ENCODE measurements at regions not wholly inside any gene's neighbourhood (a gene's known extent, or its start where the extent isn't known, plus 50 kb on each side); places are given as distances from the start of the nearest gene placed in this dataset.

- TF ChIP-seq, protein P1, sequence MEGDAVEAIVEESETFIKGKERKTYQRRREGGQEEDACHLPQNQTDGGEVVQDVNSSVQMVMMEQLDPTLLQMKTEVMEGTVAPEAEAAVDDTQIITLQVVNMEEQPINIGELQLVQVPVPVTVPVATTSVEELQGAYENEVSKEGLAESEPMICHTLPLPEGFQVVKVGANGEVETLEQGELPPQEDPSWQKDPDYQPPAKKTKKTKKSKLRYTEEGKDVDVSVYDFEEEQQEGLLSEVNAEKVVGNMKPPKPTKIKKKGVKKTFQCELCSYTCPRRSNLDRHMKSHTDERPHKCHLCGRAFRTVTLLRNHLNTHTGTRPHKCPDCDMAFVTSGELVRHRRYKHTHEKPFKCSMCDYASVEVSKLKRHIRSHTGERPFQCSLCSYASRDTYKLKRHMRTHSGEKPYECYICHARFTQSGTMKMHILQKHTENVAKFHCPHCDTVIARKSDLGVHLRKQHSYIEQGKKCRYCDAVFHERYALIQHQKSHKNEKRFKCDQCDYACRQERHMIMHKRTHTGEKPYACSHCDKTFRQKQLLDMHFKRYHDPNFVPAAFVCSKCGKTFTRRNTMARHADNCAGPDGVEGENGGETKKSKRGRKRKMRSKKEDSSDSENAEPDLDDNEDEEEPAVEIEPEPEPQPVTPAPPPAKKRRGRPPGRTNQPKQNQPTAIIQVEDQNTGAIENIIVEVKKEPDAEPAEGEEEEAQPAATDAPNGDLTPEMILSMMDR (IDR thresholded peaks at IDR 0.05; ENCODE audit: low read depth, low read length, missing input control): no peak
- no peak for TF ChIP-seq RXRA (IDR thresholded peaks at IDR 0.05)
These were observed 93.3 kb downstream of the RCN1 start (continued) for GRCh38 chr11:32184041-32184722.

GRCh38 chr11:32184723-32185376 is 94.0 kb downstream of the RCN1 start:
- Histone ChIP-seq H3K27ac (ENCODE audit: low read depth in 1 of 2, low read length in 2 of 2) (no peak overlapping the region), H3K9ac (ENCODE audit: low read depth in 1 of 2, low read length in 2 of 2) (no peak overlapping the region), H3K9me3 (ENCODE audit: control insufficient read depth in 4 of 4, low read length in 3 of 4) (no peaks in the 10 kb centered on the region), H3K4me1 (ENCODE audit: control insufficient read depth in 4 of 4, insufficient read depth in 4 of 4, low read length in 3 of 4) (no peaks in the 10 kb centered on the region), H3K27me3 (ENCODE audit: control insufficient read depth in 4 of 4, insufficient read depth in 4 of 4, low read length in 3 of 4) (no peaks in the 10 kb centered on the region), H3K36me3 (ENCODE audit: control insufficient read depth in 4 of 4, insufficient read depth in 3 of 4, low read depth in 1 of 4, low read length in 3 of 4) (no peaks in the 10 kb centered on the region), H3K4me3 (ENCODE audit: low read depth in 1 of 3, low read length in 3 of 3) (no peak overlapping the region)
- TF ChIP-seq FOXA1 (IDR thresholded peaks at IDR 0.05) (no peak), RXRA (IDR thresholded peaks at IDR 0.05) (no peak), HNF4G (IDR thresholded peaks at IDR 0.05) (no peak), GABPA (IDR thresholded peaks at IDR 0.05 in 1 of 2, conservative IDR thresholded peaks at IDR 0.05 in 1 of 2) (no peak), EGR1 (IDR thresholded peaks at IDR 0.05; ENCODE audit: low read depth in 2 of 2) (no peak), HNF4A (conservative IDR thresholded peaks at IDR 0.05) (no peak), ZBTB33 (IDR thresholded peaks at IDR 0.05) (no peak)
- TF ChIP-seq, protein P2, sequence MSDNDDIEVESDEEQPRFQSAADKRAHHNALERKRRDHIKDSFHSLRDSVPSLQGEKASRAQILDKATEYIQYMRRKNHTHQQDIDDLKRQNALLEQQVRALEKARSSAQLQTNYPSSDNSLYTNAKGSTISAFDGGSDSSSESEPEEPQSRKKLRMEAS (IDR thresholded peaks at IDR 0.05): no peak
- WGBS: 82% methylated on average over 10 of the region's 10 CpGs
- DNase-seq (ENCODE audit: low spot score): no peak

- Histone ChIP-seq H3K27ac (ENCODE audit: low read depth in 1 of 2, low read length in 2 of 2) (no peak overlapping the region), H3K36me3 (ENCODE audit: control insufficient read depth in 4 of 4, insufficient read depth in 3 of 4, low read depth in 1 of 4, low read length in 3 of 4) (no peaks in the 10 kb centered on the region), H3K9ac (ENCODE audit: low read depth in 1 of 2, low read length in 2 of 2) (no peak overlapping the region), H3K4me3 (ENCODE audit: low read depth in 1 of 3, low read length in 3 of 3) (no peak overlapping the region), H3K4me1 (ENCODE audit: control insufficient read depth in 4 of 4, insufficient read depth in 4 of 4, low read length in 3 of 4) (no peaks in the 10 kb centered on the region), H3K27me3 (ENCODE audit: control insufficient read depth in 4 of 4, insufficient read depth in 4 of 4, low read length in 3 of 4) (no peaks in the 10 kb centered on the region), H3K9me3 (ENCODE audit: control insufficient read depth in 4 of 4, low read length in 3 of 4) (no peaks in the 10 kb centered on the region)
- DNase-seq (ENCODE audit: low spot score): no peak
- TF ChIP-seq, protein P3, sequence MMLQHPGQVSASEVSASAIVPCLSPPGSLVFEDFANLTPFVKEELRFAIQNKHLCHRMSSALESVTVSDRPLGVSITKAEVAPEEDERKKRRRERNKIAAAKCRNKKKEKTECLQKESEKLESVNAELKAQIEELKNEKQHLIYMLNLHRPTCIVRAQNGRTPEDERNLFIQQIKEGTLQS (IDR thresholded peaks at IDR 0.05): no peak
- TF ChIP-seq NR2F2 (IDR thresholded peaks at IDR 0.05) (no peak), SP1 (IDR thresholded peaks at IDR 0.05) (no peak), TAF1 (conservative IDR thresholded peaks at IDR 0.05) (no peak)
- 72% methylated on average over 2 of the region's 2 CpGs for WGBS
These were observed 95.2 kb downstream of the RCN1 start for GRCh38 chr11:32186118-32186517.

All from liver (tissue), 8 donors.